GM23248 (cell line): ENCODE measurements at regions not wholly inside any gene's neighbourhood (a gene's known extent, or its start where the extent isn't known, plus 50 kb on each side); places are given as distances from the start of the nearest gene placed in this dataset.
A peak's percentile ranks its signal among the peaks of the same experiment; 100 is the strongest.

Experiments
- DNase-seq: peaks from one replicate; pipeline ENCODE4 v3.0.0-alpha.2; 2015
- H2AFZ ChIP-seq: fragments of 200-600 bp; sonication (generic); 2 replicates; pipeline ENCODE4 v1.6.1; 2016; ENCODE audit warnings: antibody characterized with exemption
- H3F3A ChIP-seq: fragments of 200-600 bp; sonication (generic); 2 replicates; pipeline ENCODE4 v1.6.1; 2016; ENCODE audit warnings: mild to moderate bottlenecking, antibody characterized with exemption, mixed run types; ENCODE audit not compliant: insufficient read depth
- H3K27ac ChIP-seq: fragments of 200-600 bp; sonication (generic); 2 replicates; pipeline ENCODE4 v1.5.1; 2016; ENCODE audit warnings: mild to moderate bottlenecking
- H3K27me3 ChIP-seq: fragments of 200-600 bp; sonication (generic); replicated peaks from 2 replicates; pipeline ENCODE4 v1.6.1; 2016; ENCODE audit warnings: mild to moderate bottlenecking; ENCODE audit not compliant: insufficient read depth
- H3K36me3 ChIP-seq: fragments of 200-600 bp; sonication (generic); 2 replicates; pipeline ENCODE4 v1.6.1; 2016; ENCODE audit warnings: low read depth, mild to moderate bottlenecking
- H3K4me1 ChIP-seq: fragments of 200-600 bp; sonication (generic); 2 replicates; pipeline ENCODE4 v1.6.1; 2016; ENCODE audit warnings: mild to moderate bottlenecking; ENCODE audit not compliant: insufficient read depth
- H3K4me2 ChIP-seq: fragments of 200-600 bp; sonication (generic); one replicate; pipeline ENCODE4 v1.6.1; 2016; ENCODE audit warnings: mild to moderate bottlenecking; ENCODE audit not compliant: unreplicated experiment
- H3K4me3 ChIP-seq: fragments of 200-600 bp; sonication (generic); 2 replicates; pipeline ENCODE4 v1.5.1; 2016; ENCODE audit warnings: mild to moderate bottlenecking
- H3K79me2 ChIP-seq: fragments of 200-600 bp; sonication (generic); 2 replicates; pipeline ENCODE4 v1.6.1; 2016; ENCODE audit warnings: mild to moderate bottlenecking; ENCODE audit not compliant: insufficient read depth
- H3K9ac ChIP-seq: fragments of 200-600 bp; sonication (generic); 2 replicates; pipeline ENCODE4 v1.6.1; 2016; ENCODE audit warnings: mild to moderate bottlenecking
- H3K9me2 ChIP-seq: fragments of 200-600 bp; sonication (generic); 2 replicates; pipeline ENCODE4 v1.6.1; 2016; ENCODE audit warnings: mixed run types, mild to moderate bottlenecking, moderate library complexity; ENCODE audit not compliant: insufficient read depth
- H3K9me3 ChIP-seq: fragments of 200-600 bp; sonication (generic); one replicate; pipeline ENCODE4 v1.6.1; 2017; ENCODE audit warnings: low read depth
- H4K20me1 ChIP-seq: fragments of 200-600 bp; sonication (generic); 2 replicates; pipeline ENCODE4 v1.6.0; 2016; ENCODE audit not compliant: insufficient read depth
- EZH2 ChIP-seq: fragments of 200-600 bp; sonication (generic); IDR thresholded peaks from 2 replicates; pipeline ENCODE4 v1.6.1; 2018; ENCODE audit warnings: antibody characterized with exemption, mild to moderate bottlenecking; ENCODE audit not compliant: insufficient read depth, poor library complexity, severe bottlenecking
- EZH2phosphoT487 ChIP-seq: fragments of 200-600 bp; sonication (generic); IDR thresholded peaks from 2 replicates; pipeline ENCODE4 v1.6.1; 2018; ENCODE audit warnings: antibody characterized with exemption, moderate library complexity, mild to moderate bottlenecking, low read depth; ENCODE audit not compliant: insufficient read depth
- WGBS, 2 experiments: methylation state at CpG; one replicate each; pipeline ENCODE4 v1.1.6; 2015 to 2017; ENCODE audit warnings: low lambda C conversion rate in 2 of 2, low coverage in 1 of 2; ENCODE audit errors: missing lambda C conversion rate in 2 of 2; 5-methylcytosine and 5-hydroxymethylcytosine counted together
- in situ Hi-C: fragments of 300-500 bp; cut with MboI; formaldehyde crosslinking; loops from 2 replicates; pipeline ENCODE4 v1.15.0; 2020

GRCh38 chr17:65360961-65361552 lies 200.4 kb downstream of the AXIN2 start:
- H3K9me3 ChIP-seq: no peaks in the 10 kb centered on the region
- no peaks in the 10 kb centered on the region for H3K27me3 ChIP-seq
- in situ Hi-C loops: no loop called here
- TF ChIP-seq EZH2phosphoT487: no peak
- no peak for TF ChIP-seq EZH2
- no peak overlapping the region for H3K27ac ChIP-seq
- no peaks in the 10 kb centered on the region for H3K36me3 ChIP-seq
- 83 to 86% methylated on average over 14 of the region's 14 CpGs for WGBS, 2 experiments
- H3K9ac ChIP-seq: no peak overlapping the region
- no peaks in the 10 kb centered on the region for H3K79me2 ChIP-seq
- no peaks in the 10 kb centered on the region for H3F3A ChIP-seq
- H2AFZ ChIP-seq: no peak overlapping the region
- H3K4me3 ChIP-seq: no peak overlapping the region
- peaks cover 14% of the 10 kb centered on the region for H3K4me1 ChIP-seq
- H3K9me2 ChIP-seq: no peaks in the 10 kb centered on the region
- DNase-seq: no peak
- no peak overlapping the region for H3K4me2 ChIP-seq
- H4K20me1 ChIP-seq: no peaks in the 10 kb centered on the region

DNA sequence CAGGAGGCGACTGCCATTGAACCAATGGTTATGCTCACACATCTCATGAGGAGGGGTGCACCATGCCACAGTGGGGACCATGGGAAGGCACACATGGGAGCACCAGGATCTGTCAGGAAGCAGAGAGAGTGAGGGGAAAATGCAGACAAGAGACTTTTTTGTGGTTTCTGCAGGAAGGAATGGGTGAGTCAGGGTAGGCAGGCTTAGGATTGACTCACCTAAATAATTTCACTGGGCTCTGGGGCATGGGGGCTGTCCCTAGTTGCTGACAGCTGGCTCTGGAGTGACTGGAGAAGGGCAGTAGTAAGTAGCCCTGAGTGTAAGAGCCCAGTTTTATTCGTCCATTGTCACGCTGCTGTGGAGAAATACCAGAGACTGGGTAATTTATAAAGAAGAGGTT lies 202.4 kb downstream of the AXIN2 start:
- H3K4me2 ChIP-seq: peak overlapping the region; percentile 46
- H3K9me3 ChIP-seq: no peaks in the 10 kb centered on the region
- 18 to 24% methylated on average over 3 of the region's 3 CpGs for WGBS, 2 experiments
- H3K9me2 ChIP-seq: no peaks in the 10 kb centered on the region
- no peak overlapping the region for H2AFZ ChIP-seq
- H3K4me1 ChIP-seq: peaks cover 14% of the 10 kb centered on the region
- no peak overlapping the region for H3K4me3 ChIP-seq
- H3K9ac ChIP-seq: no peak overlapping the region
- H3K27me3 ChIP-seq: no peaks in the 10 kb centered on the region
- no peaks in the 10 kb centered on the region for H4K20me1 ChIP-seq
- no peak overlapping the region for H3K27ac ChIP-seq
- TF ChIP-seq EZH2phosphoT487: no peak
- TF ChIP-seq EZH2: no peak
- H3K79me2 ChIP-seq: no peaks in the 10 kb centered on the region
- in situ Hi-C loops: no loop called here
- H3K36me3 ChIP-seq: no peaks in the 10 kb centered on the region
- H3F3A ChIP-seq: no peaks in the 10 kb centered on the region
- DNase-seq: peak; percentile 92

DNA sequence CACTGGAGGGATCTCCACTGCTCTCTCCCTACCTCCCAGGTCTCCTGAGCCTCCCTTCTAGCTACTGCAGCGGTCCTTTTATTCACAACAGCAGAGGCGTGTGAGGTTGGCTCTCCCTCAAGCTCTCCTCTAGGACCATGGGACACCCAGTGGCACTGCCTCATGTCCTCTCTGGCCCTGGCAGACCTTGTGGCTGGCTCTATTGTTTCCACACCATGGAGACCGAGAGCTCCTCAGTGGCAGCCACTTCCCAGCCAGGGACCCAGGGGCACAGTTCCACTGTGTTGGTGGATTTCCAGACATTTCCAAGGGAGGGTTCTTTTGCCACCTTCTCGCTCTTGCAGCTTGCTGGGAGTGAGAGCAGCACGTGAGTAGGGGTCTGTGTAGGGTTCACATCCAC lies 204.9 kb downstream of the AXIN2 start:
- no peaks in the 10 kb centered on the region for H4K20me1 ChIP-seq
- no peak overlapping the region for H2AFZ ChIP-seq
- in situ Hi-C loops: no loop called here
- no peak overlapping the region for H3K27ac ChIP-seq
- H3K4me3 ChIP-seq: no peak overlapping the region
- peaks cover 14% of the 10 kb centered on the region for H3K4me1 ChIP-seq
- no peaks in the 10 kb centered on the region for H3K36me3 ChIP-seq
- DNase-seq: no peak
- no peaks in the 10 kb centered on the region for H3K9me2 ChIP-seq
- no peak overlapping the region for H3K4me2 ChIP-seq
- TF ChIP-seq EZH2phosphoT487 (no peak), EZH2 (no peak)
- 80 to 82% methylated on average over 5 of the region's 5 CpGs for WGBS, 2 experiments
- no peaks in the 10 kb centered on the region for H3K79me2 ChIP-seq
- H3K27me3 ChIP-seq: no peaks in the 10 kb centered on the region
- no peak overlapping the region for H3K9ac ChIP-seq
- H3K9me3 ChIP-seq: no peaks in the 10 kb centered on the region
- H3F3A ChIP-seq: no peaks in the 10 kb centered on the region

GRCh38 chr17:65355246-65355645 lies 206.2 kb downstream of the AXIN2 start:
- no peak for DNase-seq
- H3K4me2 ChIP-seq: no peak overlapping the region
- H2AFZ ChIP-seq: no peak overlapping the region
- TF ChIP-seq EZH2phosphoT487 (no peak), EZH2 (no peak)
- H3K9ac ChIP-seq: no peak overlapping the region
- peaks cover 14% of the 10 kb centered on the region for H3K4me1 ChIP-seq
- no peaks in the 10 kb centered on the region for H4K20me1 ChIP-seq
- no peaks in the 10 kb centered on the region for H3K79me2 ChIP-seq
- H3K27ac ChIP-seq: no peak overlapping the region
- H3K36me3 ChIP-seq: no peaks in the 10 kb centered on the region
- H3K27me3 ChIP-seq: no peaks in the 10 kb centered on the region
- H3K9me2 ChIP-seq: no peaks in the 10 kb centered on the region
- no peak overlapping the region for H3K4me3 ChIP-seq
- in situ Hi-C loops: no loop called here
- 66 to 69% methylated on average over 4 of the region's 4 CpGs for WGBS, 2 experiments
- no peaks in the 10 kb centered on the region for H3F3A ChIP-seq
- H3K9me3 ChIP-seq: no peaks in the 10 kb centered on the region

DNA sequence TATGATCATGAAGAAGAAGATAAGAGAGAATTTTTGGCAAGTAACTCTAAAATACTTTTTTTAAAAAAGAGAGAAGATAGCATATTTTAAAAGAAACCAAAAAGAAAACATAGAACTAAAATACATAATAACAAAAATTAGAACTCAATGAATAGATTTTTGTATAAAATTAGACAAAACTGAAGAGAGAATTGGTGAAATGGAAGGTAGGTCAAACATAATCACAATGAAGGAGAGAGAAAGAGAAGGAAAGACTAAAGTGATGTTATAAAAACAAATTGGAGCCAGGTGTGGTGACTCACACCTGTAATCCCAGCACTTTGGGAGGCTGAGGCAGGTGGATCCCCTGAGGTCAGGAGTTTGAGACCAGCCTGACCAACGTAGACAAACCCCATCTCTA lies 211.5 kb downstream of the AXIN2 start:
- no peak overlapping the region for H3K9ac ChIP-seq
- no peaks in the 10 kb centered on the region for H3K9me3 ChIP-seq
- H2AFZ ChIP-seq: no peak overlapping the region
- H3K4me3 ChIP-seq: no peak overlapping the region
- H3F3A ChIP-seq: no peaks in the 10 kb centered on the region
- no peak for TF ChIP-seq EZH2
- no peak for TF ChIP-seq EZH2phosphoT487
- in situ Hi-C loops: no loop called here
- no peaks in the 10 kb centered on the region for H3K36me3 ChIP-seq
- H3K4me1 ChIP-seq: no peaks in the 10 kb centered on the region
- 19 to 42% methylated on average over 1 of the region's 1 CpG for WGBS, 2 experiments
- H3K27ac ChIP-seq: no peak overlapping the region
- no peaks in the 10 kb centered on the region for H4K20me1 ChIP-seq
- no peaks in the 10 kb centered on the region for H3K27me3 ChIP-seq
- no peaks in the 10 kb centered on the region for H3K79me2 ChIP-seq
- DNase-seq: no peak
- H3K9me2 ChIP-seq: no peaks in the 10 kb centered on the region
- H3K4me2 ChIP-seq: no peak overlapping the region
